RWPE1 (cell line): ENCODE measurements at regions not wholly inside any gene's neighbourhood (a gene's known extent, or its start where the extent isn't known, plus 50 kb on each side); places are given as distances from the start of the nearest gene placed in this dataset.

ENCODE experiments used
- CTCF ChIA-PET: fragments of 350-600 bp; sonication (Branson Sonifier 250); formaldehyde crosslinking; extraction: SDS; loops from one replicate; lab custom pipeline; 2021; lab: Yijun Ruan, JAX
- POLR2A ChIA-PET: fragments of 400-600 bp; formaldehyde crosslinking; extraction: SDS; loops from one replicate; lab custom pipeline; 2020; ENCODE audit warnings: antibody characterized with exemption; ENCODE audit not compliant: low non-redundant PET; lab: Yijun Ruan, JAX
- DNase-seq: peaks from one replicate; pipeline ENCODE4 v3.0.0; 2012; ENCODE audit warnings: low spot score
- H3K27ac ChIP-seq: fragments of 450-650 bp; 2 replicates; pipeline ENCODE4 v1.5.1; 2017
- CTCF ChIP-seq: fragments of 450-650 bp; conservative IDR thresholded peaks from 2 replicates; pipeline ENCODE4 v1.5.1; 2017; ENCODE audit warnings: low read depth, mild to moderate bottlenecking

GRCh38 chr1:42046761-42047507, 106.3 kb upstream of the GUCA2B start:
- TF ChIP-seq CTCF = no peak
- CTCF ChIA-PET = no interaction called here
- POLR2A ChIA-PET = no interaction called here
- H3K27ac ChIP-seq = no peak overlapping the region
- no peak for DNase-seq

GRCh38 chr1:42044346-42044745, 108.9 kb upstream of the GUCA2B start:
- no peak overlapping the region for H3K27ac ChIP-seq
- CTCF ChIA-PET = no interaction called here
- no peak for TF ChIP-seq CTCF
- no peak for DNase-seq
- POLR2A ChIA-PET = no interaction called here

GRCh38 chr1:42043811-42044210, 109.4 kb upstream of the GUCA2B start:
- DNase-seq = no peak
- no peak overlapping the region for H3K27ac ChIP-seq
- ChIA-PET POLR2A (no interaction called here), CTCF (no interaction called here)
- TF ChIP-seq CTCF = no peak

- TF ChIP-seq CTCF = no peak
- DNase-seq = no peak
- ChIA-PET POLR2A (no interaction called here), CTCF (no interaction called here)
- no peak overlapping the region for H3K27ac ChIP-seq
Observed at GRCh38 chr1:42043182-42043581, 110.0 kb upstream of the GUCA2B start.

DNA sequence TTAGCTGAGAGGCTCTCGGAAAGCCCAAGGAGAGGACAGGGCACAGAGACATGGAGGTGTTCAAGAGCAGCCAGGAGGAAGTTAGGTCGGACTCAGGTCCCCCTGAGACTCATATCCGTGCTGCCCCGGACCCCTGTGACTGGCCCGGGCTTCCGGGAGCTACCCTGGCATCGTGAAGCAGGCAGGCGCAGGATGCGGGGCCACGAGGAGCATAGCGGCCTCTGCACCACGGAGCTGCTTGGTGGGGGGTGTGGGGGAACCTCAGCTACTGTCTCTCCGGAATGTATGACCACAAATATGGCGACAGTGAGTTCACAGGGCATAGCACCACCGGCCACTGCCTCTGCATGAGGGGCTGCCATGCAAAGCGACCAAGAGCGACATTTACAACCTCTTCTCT, 112.2 kb upstream of the GUCA2B start:
- ChIA-PET CTCF (interaction anchor here (0.5 kb wide), 1 partner anchor 61 kb away, joined by 3 read pairs; no protein-coding TSS in a partner anchor), POLR2A (no interaction called here)
- no peak overlapping the region for H3K27ac ChIP-seq
- DNase-seq = no peak
- TF ChIP-seq CTCF = no peak

- ChIA-PET CTCF (no interaction called here), POLR2A (no interaction called here)
- no peak for TF ChIP-seq CTCF
Observed at GRCh38 chr1:42040159-42040558, 113.1 kb upstream of the GUCA2B start.

More at GRCh38 chr1:42040159-42040558, 113.1 kb upstream of the GUCA2B start:
- no peak for DNase-seq
- H3K27ac ChIP-seq = no peak overlapping the region
